Psoas muscle (tissue), 7 donors: ENCODE measurements at regions not wholly inside any gene's neighbourhood (a gene's known extent, or its start where the extent isn't known, plus 50 kb on each side); places are given as distances from the start of the nearest gene placed in this dataset.

Experiments used
- ATAC-seq, 4 donors: fragments of 200-7000 bp; cut with Tn5 transposase; one replicate each; pipeline ENCODE4 v1.9.1; 2020; ENCODE audit warnings: moderate library complexity in 3 of 4, mild to moderate bottlenecking in 2 of 4
- DNase-seq, 2 donors: peaks; one replicate each; pipeline ENCODE4 v3.0.0-alpha.2; 2020
- H3K27ac ChIP-seq: fragments of 200-600 bp; one replicate; pipeline ENCODE4 v1.8.0; 2022
- H3K27me3 ChIP-seq, 3 donors: fragments of 200-600 bp in 1 of 3; one replicate each; pipeline versions ENCODE4 v1.6.1 to v1.8.0; 2013 to 2022; ENCODE audit warnings: low read length in 2 of 3, mild to moderate bottlenecking in 2 of 3, moderate library complexity in 1 of 3; ENCODE audit not compliant: insufficient read depth in 3 of 3
- H3K36me3 ChIP-seq, 2 donors: fragments of 200-600 bp in 1 of 2; one replicate each; pipeline versions ENCODE4 v1.6.1 to v1.8.0; 2013 to 2022; ENCODE audit warnings: low read depth in 1 of 2, mild to moderate bottlenecking in 1 of 2, moderate library complexity in 1 of 2; ENCODE audit not compliant: insufficient read depth in 1 of 2
- H3K4me1 ChIP-seq: fragments of 200-600 bp; one replicate; pipeline ENCODE4 v1.8.0; 2022
- H3K4me3 ChIP-seq: fragments of 200-600 bp; one replicate; pipeline ENCODE4 v1.8.0; 2022; ENCODE audit warnings: mild to moderate bottlenecking
- H3K9me3 ChIP-seq: fragments of 200-600 bp; one replicate; pipeline ENCODE4 v1.8.0; 2022
- CTCF ChIP-seq: fragments of 200-600 bp; IDR thresholded peaks from one replicate; pipeline ENCODE4 v1.8.0; 2022; ENCODE audit warnings: antibody characterized with exemption
- WGBS, 3 donors: extraction: QIAGEN DNeasy Blood & Tissue Kit; methylation state at CpG; one replicate each; pipeline versions ENCODE4 v1.1.6 to v1.1.7; 2013; 5-methylcytosine and 5-hydroxymethylcytosine counted together
- intact Hi-C, 2 donors: fragments of 100-400 bp; cut with DNase I; formaldehyde crosslinking; loops; one replicate each; pipeline versions ENCODE4 v1.11.0 to v1.14.2; 2022
- donor health status: healthy with polysubstance abuse.
- donor health status: DM: no; HTN: no; CAD: no; lungs with moderate emphysema.
- donor health status: Bipolar disorder and iron deficiency.
- donor health status: healthy.
- donor health status: DM: yes; HTN: yes; CAD: no.
- donor health status: DM: no; HTN: no; CAD: no.
- donor health status: DM: yes; HTN: yes; CAD: no.

DNA sequence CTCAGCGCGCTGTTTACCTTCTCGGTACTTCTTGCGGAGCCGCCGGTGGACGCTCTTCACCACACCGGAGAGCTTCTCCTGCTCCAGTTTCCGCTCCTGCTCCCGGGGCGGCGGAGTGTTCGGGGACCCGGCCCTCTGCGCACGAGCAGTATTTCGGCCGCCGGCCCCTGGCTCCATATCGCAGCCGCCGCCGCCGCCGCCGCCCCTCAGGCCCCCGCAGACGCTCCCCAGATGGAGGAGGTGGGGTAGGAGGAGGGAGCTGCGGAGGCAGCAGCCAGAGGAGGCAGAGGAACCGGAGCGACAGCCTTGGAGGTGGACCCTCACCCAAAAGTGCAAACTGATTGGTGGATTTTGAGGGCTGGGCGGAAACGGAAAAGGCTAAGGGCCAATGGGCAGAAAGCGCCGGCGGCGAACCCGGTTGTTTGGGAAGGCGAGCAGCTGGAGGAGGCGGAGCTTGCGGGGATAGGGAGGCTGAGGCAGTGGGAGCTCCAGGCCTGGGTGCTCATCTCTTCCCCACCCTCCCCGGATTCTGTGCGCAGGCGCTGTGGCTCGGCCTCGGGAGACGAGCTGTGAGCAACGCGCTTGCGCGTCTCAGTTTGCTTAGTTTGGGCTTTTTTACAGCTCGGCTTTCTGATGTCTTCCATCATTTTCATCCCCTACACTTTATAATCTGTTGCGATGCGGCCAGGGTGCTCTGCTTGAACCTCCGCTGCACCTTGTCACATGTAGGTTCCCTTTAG, 146.9 kb downstream of the GPR85 start:
- Histone ChIP-seq H3K9me3 (no peaks in the 10 kb centered on the region), H3K27me3 (no peaks in the 10 kb centered on the region), H3K36me3 (no peaks in the 10 kb centered on the region), H3K4me1 (peaks cover 17% of the 10 kb centered on the region), H3K27ac (peak overlapping the region; percentile 85), H3K4me3 (peak overlapping the region; percentile 70)
- no peak for TF ChIP-seq CTCF
- ATAC-seq, result peak; percentile 99 to 100 (median 100)
- WGBS, 3 donors, result 0% methylated on average over 36 to 55 of the region's 55 CpGs
- peak; percentile 99 to 100 for DNase-seq
- intact Hi-C loops, result loop anchor here in 1 of 2 donors (5.0 to 10.0 kb wide), 2 partner anchors 178 to 1745 kb away; partner anchors contain the start of gene SMIM30

- Histone ChIP-seq H3K27me3 (no peaks in the 10 kb centered on the region), H3K4me1 (peaks cover 17% of the 10 kb centered on the region), H3K9me3 (no peaks in the 10 kb centered on the region), H3K27ac (peak overlapping the region; percentile 85), H3K4me3 (peak overlapping the region; percentile 70), H3K36me3 (no peaks in the 10 kb centered on the region)
- DNase-seq (peak; percentile 21 to 58), ATAC-seq (peak; percentile 1 to 21 (median 3))
- TF ChIP-seq CTCF, result no peak
- 2% methylated on average over 25 to 26 of the region's 26 CpGs for WGBS, 3 donors
- intact Hi-C loops, result loop anchor here in 1 of 2 donors (5.0 to 10.0 kb wide), 2 partner anchors 178 to 1744 kb away; partner anchors contain the start of gene SMIM30
Measured at GRCh38 chr7:112938863-112939573, 147.6 kb downstream of the GPR85 start.

GRCh38 chr7:112937651-112938415, 147.6 kb upstream of the TMEM168 start:
- WGBS, 3 donors, result 86 to 91% (median 88%) methylated on average over 3 of the region's 3 CpGs
- ATAC-seq, result no peak
- no peak for DNase-seq
- peak overlapping the region; percentile 70 for H3K4me3 ChIP-seq
- H3K36me3 ChIP-seq, result no peaks in the 10 kb centered on the region
- intact Hi-C loops, result loop anchor here in 1 of 2 donors (5.0 to 10.0 kb wide), 2 partner anchors 179 to 1743 kb away; partner anchors contain the start of gene SMIM30
- no peak overlapping the region for H3K27ac ChIP-seq
- H3K27me3 ChIP-seq, result no peaks in the 10 kb centered on the region
- no peak for TF ChIP-seq CTCF
- H3K9me3 ChIP-seq, result no peaks in the 10 kb centered on the region
- H3K4me1 ChIP-seq, result peaks cover 17% of the 10 kb centered on the region

DNA sequence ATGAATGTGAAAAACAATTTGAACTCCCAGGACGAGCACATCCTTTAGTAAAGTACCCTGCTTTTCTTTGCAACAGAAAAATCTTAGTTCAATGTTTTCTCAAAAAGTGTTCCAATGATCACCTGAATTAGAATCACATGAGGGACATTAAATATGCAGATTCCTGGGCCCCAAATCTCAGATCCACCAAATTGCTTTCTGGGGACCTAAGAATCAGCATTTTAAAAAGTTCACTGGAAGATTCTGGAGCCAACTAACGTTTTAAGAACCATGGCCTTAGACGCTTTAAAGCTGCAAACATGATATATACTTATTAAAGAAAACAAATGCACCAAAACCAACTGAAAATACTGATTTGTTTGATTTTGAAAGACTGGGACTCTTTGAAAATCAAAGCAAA, 143.4 kb upstream of the TMEM168 start:
- no peak for DNase-seq
- TF ChIP-seq CTCF, result no peak
- no peak overlapping the region for H3K4me3 ChIP-seq
- 86 to 91% (median 88%) methylated on average over 3 of the region's 3 CpGs for WGBS, 3 donors
- intact Hi-C loops, result loop anchor here in 1 of 2 donors (10.0 kb wide), 1 partner anchor 1739 kb away; no protein-coding TSS in a partner anchor
- H3K27ac ChIP-seq, result no peak overlapping the region
- no peaks in the 10 kb centered on the region for H3K9me3 ChIP-seq
- H3K36me3 ChIP-seq, result no peaks in the 10 kb centered on the region
- ATAC-seq, result no peak
- no peaks in the 10 kb centered on the region for H3K27me3 ChIP-seq
- H3K4me1 ChIP-seq, result peaks cover 14% of the 10 kb centered on the region
